GM18861 (cell line): ENCODE measurements at regions not wholly inside any gene's neighbourhood (a gene's known extent, or its start where the extent isn't known, plus 50 kb on each side); places are given as distances from the start of the nearest gene placed in this dataset.

Source experiments
- ATAC-seq: cut with Tn5 transposase; IDR thresholded peaks from one replicate; pipeline ENCODE4 v1.9.1; 2021; ENCODE audit not compliant: unreplicated experiment

DNA sequence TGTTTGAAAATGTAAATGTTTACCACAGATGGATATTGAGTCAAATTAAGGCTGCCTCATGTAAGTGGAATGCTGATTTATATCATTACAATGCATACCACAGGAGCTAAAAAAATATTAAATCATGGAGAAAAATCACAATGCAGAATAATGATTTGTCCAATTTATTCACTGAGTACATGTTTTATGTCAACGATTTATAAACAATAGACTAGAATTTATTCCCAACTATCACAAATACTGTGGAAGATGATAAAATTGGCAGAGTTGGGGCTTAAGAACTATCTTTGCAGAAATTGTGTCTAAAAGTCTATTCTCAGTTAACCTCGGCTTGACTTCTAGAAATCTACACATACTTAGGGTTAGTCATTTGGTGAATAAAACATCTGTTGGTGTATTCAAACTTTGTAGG, 472.1 kb upstream of the MARCKS start:
- ATAC-seq, result no peak

GRCh38 chr6:113388996-113389395, 468.1 kb upstream of the MARCKS start:
- no peak for ATAC-seq

GRCh38 chr6:113392551-113393055, 464.5 kb upstream of the MARCKS start:
- ATAC-seq, result no peak

DNA sequence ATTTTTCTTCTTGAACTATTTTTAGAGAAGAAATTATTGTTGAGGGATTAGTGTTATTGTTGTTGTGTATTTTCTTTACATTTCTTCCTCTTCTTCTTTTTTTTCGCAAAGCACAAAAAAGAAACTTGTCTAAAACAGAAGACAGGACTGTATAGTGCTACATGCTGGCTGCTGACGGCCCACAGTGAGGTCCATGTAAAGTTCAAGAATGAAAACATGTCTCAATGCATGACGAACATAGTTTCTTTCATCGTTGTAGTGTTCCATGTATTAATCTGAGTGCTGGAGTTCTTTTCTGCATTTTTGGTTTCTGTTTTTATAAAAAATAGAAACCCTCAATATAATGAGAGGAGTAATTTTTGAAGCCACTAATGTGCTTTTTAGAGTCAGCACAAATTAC, 462.9 kb upstream of the MARCKS start:
- ATAC-seq, result no peak

GRCh38 chr6:113394729-113395128, 462.4 kb upstream of the MARCKS start:
- ATAC-seq, result no peak

GRCh38 chr6:113396730-113397129, 460.4 kb upstream of the MARCKS start:
- no peak for ATAC-seq

- ATAC-seq, result no peak
Observed at GRCh38 chr6:113397236-113397635, 459.9 kb upstream of the MARCKS start.

- ATAC-seq, result no peak
Observed at GRCh38 chr6:113401231-113401630, 455.9 kb upstream of the MARCKS start.

GRCh38 chr6:113402544-113402943, 454.6 kb upstream of the MARCKS start:
- ATAC-seq, result no peak

GRCh38 chr6:113403966-113404595, 453.1 kb upstream of the MARCKS start:
- ATAC-seq, result no peak

GRCh38 chr6:113405326-113406047, 451.7 kb upstream of the MARCKS start:
- ATAC-seq, result no peak

GRCh38 chr6:113406048-113406695, 451.0 kb upstream of the MARCKS start:
- ATAC-seq, result no peak

GRCh38 chr6:113411011-113411410, 446.1 kb upstream of the MARCKS start:
- no peak for ATAC-seq

GRCh38 chr6:113412589-113413357, 444.4 kb upstream of the MARCKS start:
- no peak for ATAC-seq

DNA sequence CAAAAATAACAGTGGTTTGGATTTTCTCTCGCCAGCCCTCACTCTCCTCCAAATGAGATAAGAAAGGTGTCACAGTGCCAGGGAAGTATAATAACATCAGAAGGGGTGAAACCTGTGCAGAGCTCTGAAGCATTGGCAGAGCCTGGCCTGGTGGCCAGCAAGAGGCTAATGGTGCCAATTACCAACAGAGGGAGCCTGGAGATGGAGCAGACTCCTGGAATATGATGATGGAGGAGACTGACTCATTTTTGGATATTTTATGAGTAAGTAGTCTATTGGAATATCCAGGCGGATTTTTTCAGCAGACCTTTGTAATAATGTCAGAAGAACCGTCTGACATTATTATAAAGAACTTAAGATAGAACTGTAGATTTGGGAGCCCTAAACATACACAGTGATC, 442.6 kb upstream of the MARCKS start:
- no peak for ATAC-seq

GRCh38 chr6:113416170-113416569, 441.0 kb upstream of the MARCKS start:
- ATAC-seq, result no peak

DNA sequence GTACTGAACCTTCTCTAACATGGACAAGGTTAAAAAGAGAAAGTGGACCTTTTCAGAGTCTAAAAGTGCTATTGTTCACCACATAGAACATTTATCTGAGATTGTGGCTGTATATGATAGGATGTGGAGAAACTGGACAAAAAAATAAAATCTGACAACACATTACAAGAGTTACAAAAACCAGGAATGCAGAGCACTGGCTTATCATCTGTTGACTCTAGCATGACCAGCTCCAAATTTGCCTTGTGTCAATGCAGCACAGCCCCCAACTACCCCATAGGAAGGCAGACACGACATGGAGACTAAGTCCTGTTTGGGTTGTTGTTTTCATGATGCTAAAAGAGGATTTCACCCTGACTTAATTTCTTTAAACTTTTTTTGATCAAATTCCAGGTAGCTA, 436.9 kb upstream of the MARCKS start:
- ATAC-seq, result no peak

DNA sequence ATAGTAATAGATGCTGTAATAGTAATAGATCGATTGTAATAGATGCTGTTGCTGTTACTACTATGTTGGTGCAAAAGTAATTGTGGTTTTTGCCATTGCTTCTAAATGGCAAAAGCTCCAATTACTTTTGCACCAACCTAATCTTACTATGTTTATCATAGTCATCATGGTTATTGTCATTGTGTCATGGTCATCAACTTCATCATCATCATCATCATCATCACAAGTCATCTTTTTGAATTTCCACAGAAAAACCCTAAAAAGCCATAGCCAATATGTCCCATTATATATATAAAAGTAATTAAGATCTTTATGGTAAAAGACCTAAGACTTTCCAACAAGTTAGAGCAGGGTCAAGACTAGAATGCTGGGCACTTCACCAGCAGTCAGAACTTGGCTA, 435.1 kb upstream of the MARCKS start:
- no peak for ATAC-seq

DNA sequence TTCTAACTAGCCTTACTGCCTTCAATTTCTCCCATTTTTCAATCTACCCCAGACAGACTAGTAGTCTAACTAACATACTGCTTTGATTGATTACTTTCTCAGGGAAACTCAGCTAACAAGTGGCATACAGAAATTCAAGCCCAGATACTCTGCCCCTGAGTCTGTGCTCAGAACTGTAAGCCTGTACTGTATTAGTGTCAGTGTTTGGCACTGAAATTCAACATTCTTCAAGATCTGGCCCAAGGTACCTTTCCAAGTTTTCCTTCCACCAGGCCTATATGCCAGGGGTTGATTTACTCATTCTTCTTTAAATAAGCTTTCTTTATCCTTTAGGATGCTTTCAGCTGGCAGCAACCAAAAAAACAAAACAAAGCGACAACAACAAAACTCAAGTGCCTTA, 433.2 kb upstream of the MARCKS start:
- no peak for ATAC-seq

DNA sequence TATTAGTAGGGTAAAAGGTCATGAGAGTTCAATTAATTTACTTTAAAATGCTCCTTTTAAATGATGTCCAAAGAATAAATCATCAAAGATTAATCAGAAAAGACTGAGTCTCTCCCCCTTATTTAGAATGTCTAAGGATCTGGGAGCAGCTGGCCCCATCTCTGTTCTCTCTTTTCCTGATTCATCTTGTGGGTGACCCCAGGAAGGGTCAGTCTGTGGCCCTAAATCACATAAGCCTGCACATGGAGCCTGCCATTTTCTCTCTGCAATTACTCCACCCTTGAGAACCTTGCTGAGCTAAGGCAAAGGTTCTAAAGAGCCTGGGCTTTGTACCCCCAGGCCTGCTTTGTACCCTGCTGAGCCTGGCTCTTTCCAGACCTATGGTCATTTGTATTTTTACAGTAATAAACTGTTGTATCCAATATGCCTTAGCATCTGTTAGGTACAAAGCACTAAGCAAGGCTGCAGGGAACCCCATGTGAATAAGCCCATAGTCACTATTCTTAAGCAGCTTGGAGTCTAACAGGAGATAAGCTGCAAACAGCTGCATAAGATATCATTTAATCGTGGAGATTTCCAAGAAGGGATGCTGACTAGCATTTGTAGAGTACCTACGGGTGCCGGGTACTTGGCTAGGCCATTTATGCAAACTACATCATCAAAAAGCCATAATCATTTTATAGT, 431.0 kb upstream of the MARCKS start:
- no peak for ATAC-seq

DNA sequence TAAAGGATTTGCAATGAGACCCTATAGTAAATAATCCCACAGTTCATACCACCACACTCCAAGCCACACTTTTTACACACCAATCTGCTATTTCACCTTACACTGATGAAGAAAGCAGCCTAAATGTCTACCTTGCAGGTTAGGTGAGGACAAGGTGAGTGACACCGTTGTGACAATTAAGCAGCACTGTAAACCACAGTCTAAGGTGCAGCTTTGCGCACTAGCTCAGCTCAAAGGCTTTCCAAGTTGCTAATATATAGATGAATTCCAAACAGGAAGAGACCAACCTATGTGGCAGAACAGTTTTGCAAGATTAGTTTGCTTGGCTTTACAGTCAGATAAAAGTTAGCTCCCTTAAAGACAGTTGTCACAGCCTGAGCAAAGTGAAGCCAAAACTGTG, 429.5 kb upstream of the MARCKS start:
- no peak for ATAC-seq
